ENCODE measurements at regions not wholly inside any gene's neighbourhood (a gene's known extent, or its start where the extent isn't known, plus 50 kb on each side); places are given as distances from the start of the nearest gene placed in this dataset.

DNA sequence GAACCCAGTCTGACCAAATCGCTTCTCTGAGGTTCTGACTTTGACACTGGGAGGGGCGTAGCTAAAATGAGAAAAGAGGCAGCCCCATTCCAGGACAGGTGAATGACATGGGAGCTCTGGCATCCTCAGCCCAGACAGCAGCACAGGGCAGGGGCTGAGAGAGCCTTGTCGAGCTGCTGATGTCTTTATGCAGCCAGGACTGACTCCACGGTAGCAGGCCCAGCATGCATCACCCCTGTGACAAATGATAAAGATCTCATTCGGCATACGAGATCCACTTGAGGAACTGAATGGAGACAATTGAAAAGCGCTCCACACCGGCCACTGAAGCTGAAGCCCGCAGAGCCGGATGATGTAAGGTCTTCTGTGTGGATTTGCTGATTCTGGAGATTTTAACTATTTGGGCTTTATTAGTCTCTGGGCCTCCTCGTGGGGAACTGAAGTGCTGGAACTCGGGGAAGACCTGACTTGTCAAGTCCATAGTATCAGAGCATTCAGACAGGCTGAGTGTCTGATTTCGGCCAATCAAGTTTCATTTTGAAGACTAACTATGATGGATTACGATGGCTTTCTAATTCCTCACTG, 56.9 kb upstream of the MAP1LC3B2 start:
- TF ChIP-seq POLR2A (IDR thresholded peaks at IDR 0.05) = no peak
- TF ChIP-seq, protein P1, sequence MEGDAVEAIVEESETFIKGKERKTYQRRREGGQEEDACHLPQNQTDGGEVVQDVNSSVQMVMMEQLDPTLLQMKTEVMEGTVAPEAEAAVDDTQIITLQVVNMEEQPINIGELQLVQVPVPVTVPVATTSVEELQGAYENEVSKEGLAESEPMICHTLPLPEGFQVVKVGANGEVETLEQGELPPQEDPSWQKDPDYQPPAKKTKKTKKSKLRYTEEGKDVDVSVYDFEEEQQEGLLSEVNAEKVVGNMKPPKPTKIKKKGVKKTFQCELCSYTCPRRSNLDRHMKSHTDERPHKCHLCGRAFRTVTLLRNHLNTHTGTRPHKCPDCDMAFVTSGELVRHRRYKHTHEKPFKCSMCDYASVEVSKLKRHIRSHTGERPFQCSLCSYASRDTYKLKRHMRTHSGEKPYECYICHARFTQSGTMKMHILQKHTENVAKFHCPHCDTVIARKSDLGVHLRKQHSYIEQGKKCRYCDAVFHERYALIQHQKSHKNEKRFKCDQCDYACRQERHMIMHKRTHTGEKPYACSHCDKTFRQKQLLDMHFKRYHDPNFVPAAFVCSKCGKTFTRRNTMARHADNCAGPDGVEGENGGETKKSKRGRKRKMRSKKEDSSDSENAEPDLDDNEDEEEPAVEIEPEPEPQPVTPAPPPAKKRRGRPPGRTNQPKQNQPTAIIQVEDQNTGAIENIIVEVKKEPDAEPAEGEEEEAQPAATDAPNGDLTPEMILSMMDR (IDR thresholded peaks at IDR 0.05) = no peak

Measured in right lobe of liver (tissue), 4 donors.